AML-193 (cell line): ENCODE measurements at regions not wholly inside any gene's neighbourhood (a gene's known extent, or its start where the extent isn't known, plus 50 kb on each side); places are given as distances from the start of the nearest gene placed in this dataset.
"Not testable (repeated sequence)": the region's sequence is repeated elsewhere in the genome, so short reads cannot be mapped to it uniquely, and the experiment has no call there.

Source experiments
- DNase-seq, 2 experiments: peaks; one replicate each; lab custom pipeline; 2025; lab: John Stamatoyannopoulos, UW

GRCh38 chr6:68059899-68060298 lies 575.2 kb upstream of the ADGRB3 start:
- no peak for DNase-seq

- DNase-seq = no peak
Observed at GRCh38 chr6:68059261-68059660, 575.8 kb upstream of the ADGRB3 start.

- DNase-seq = not testable (repeated sequence)
Observed at GRCh38 chr6:68056596-68056995, 578.5 kb upstream of the ADGRB3 start.

GRCh38 chr6:68054756-68055155 lies 580.3 kb upstream of the ADGRB3 start:
- no peak for DNase-seq

- no peak for DNase-seq
Observed at GRCh38 chr6:68053805-68054373, 581.2 kb upstream of the ADGRB3 start.

- no peak for DNase-seq
Observed at GRCh38 chr6:68052234-68052633, 582.8 kb upstream of the ADGRB3 start.

- DNase-seq = no peak
Observed at GRCh38 chr6:68049562-68049961, 585.5 kb upstream of the ADGRB3 start.

GRCh38 chr6:68046756-68047155 lies 588.3 kb upstream of the ADGRB3 start:
- DNase-seq = no peak

GRCh38 chr6:68046302-68046701 lies 588.8 kb upstream of the ADGRB3 start:
- no peak for DNase-seq

GRCh38 chr6:68045193-68045592 lies 589.9 kb upstream of the ADGRB3 start:
- DNase-seq = no peak

- DNase-seq = no peak
Observed at GRCh38 chr6:68044264-68044663, 590.8 kb upstream of the ADGRB3 start.

- DNase-seq = no peak
Observed at GRCh38 chr6:68043122-68043398, 592.0 kb upstream of the ADGRB3 start.

- no peak for DNase-seq
Observed at GRCh38 chr6:68042339-68043121, 592.6 kb upstream of the ADGRB3 start.

- no peak for DNase-seq
Observed at GRCh38 chr6:68040780-68041179, 594.3 kb upstream of the ADGRB3 start.

- no peak for DNase-seq
Observed at GRCh38 chr6:68040312-68040778, 594.7 kb upstream of the ADGRB3 start.

GRCh38 chr6:68039641-68040311 lies 595.3 kb upstream of the ADGRB3 start:
- DNase-seq = no peak

- DNase-seq = no peak
Observed at GRCh38 chr6:68038815-68039408, 596.2 kb upstream of the ADGRB3 start.

GRCh38 chr6:68032217-68032616 lies 602.9 kb upstream of the ADGRB3 start:
- DNase-seq = no peak

- no peak for DNase-seq
Observed at GRCh38 chr6:68031054-68031453, 604.0 kb upstream of the ADGRB3 start.

GRCh38 chr6:68026483-68026882 lies 608.6 kb upstream of the ADGRB3 start:
- no peak for DNase-seq

- no peak for DNase-seq
Observed at GRCh38 chr6:68025764-68026163, 609.3 kb upstream of the ADGRB3 start.

- DNase-seq = no peak
Observed at GRCh38 chr6:68024570-68025269, 610.4 kb upstream of the ADGRB3 start.
